ENCODE measurements at regions not wholly inside any gene's neighbourhood (a gene's known extent, or its start where the extent isn't known, plus 50 kb on each side); places are given as distances from the start of the nearest gene placed in this dataset.
"Not testable (repeated sequence)": the region's sequence is repeated elsewhere in the genome, so short reads cannot be mapped to it uniquely, and the experiment has no call there.

GRCh38 chr17:30707724-30708240 is 116.7 kb downstream of the CRLF3 start:
- not testable (repeated sequence) for TF ChIP-seq CTCF, POLR2A (IDR thresholded peaks at IDR 0.05)
